H1 (cell line): ENCODE measurements at regions not wholly inside any gene's neighbourhood (a gene's known extent, or its start where the extent isn't known, plus 50 kb on each side); places are given as distances from the start of the nearest gene placed in this dataset.
A peak's percentile ranks its signal among the peaks of the same experiment; 100 is the strongest.

Source experiments
- CTCF ChIA-PET: fragments of 300-600 bp; sonication (Branson Sonifier 250); formaldehyde crosslinking; loops from one replicate; lab custom pipeline; 2021; ENCODE audit not compliant: partially characterized antibody; lab: Charles Lee
- POLR2A ChIA-PET: fragments of 300-600 bp; sonication (Branson Sonifier 250); formaldehyde crosslinking; loops from one replicate; lab custom pipeline; 2021; ENCODE audit warnings: inconsistent platforms; ENCODE audit not compliant: partially characterized antibody; lab: Charles Lee
- DNase-seq, 2 experiments: peaks; one replicate each; pipeline versions ENCODE4 v3.0.0 to v3.0.0-alpha.2; 2010 to 2022; ENCODE audit warnings: low spot score in 2 of 2, low read depth in 1 of 2, mixed read lengths in 1 of 2
- FAIRE-seq: peaks from 2 replicates; lab custom pipeline; 2011; peaks lifted over from hg19 to GRCh38; lab: Jason Lieb, UNC
- H2AFZ ChIP-seq: 2 replicates; pipeline ENCODE4 v1.8.1; 2012; ENCODE audit warnings: low read length, inconsistent platforms
- H2AK5ac ChIP-seq: 2 replicates; pipeline ENCODE4 v1.6.1; 2013; ENCODE audit warnings: low read depth, low read length
- H2BK120ac ChIP-seq: replicated peaks from 2 replicates; pipeline ENCODE3; 2013; ENCODE audit warnings: low read depth, low read length, inconsistent platforms
- H2BK12ac ChIP-seq: 2 replicates; pipeline ENCODE4 v1.6.1; 2013; ENCODE audit warnings: low read depth, low read length
- H2BK15ac ChIP-seq: 2 replicates; pipeline ENCODE4 v1.6.1; 2013; ENCODE audit warnings: low read length
- H2BK20ac ChIP-seq: 2 replicates; pipeline ENCODE4 v1.6.1; 2013; ENCODE audit warnings: low read length
- H2BK5ac ChIP-seq: 2 replicates; pipeline ENCODE4 v1.6.1; 2013; ENCODE audit warnings: low read depth, low read length
- H3K14ac ChIP-seq: 2 replicates; pipeline ENCODE4 v1.6.1; 2013; ENCODE audit warnings: inconsistent platforms; ENCODE audit not compliant: insufficient read length
- H3K18ac ChIP-seq: 2 replicates; pipeline ENCODE4 v1.6.1; 2013; ENCODE audit warnings: low read length; ENCODE audit errors: extremely low read depth
- H3K23ac ChIP-seq: 2 replicates; pipeline ENCODE4 v1.6.1; 2013; ENCODE audit warnings: inconsistent platforms; ENCODE audit not compliant: insufficient read length
- H3K23me2 ChIP-seq: 2 replicates; pipeline ENCODE4 v1.6.1; 2013; ENCODE audit warnings: low read depth, low read length
- H3K27ac ChIP-seq: 2 replicates; pipeline ENCODE4 v1.6.1; 2011; ENCODE audit warnings: low read depth, low read length, inconsistent platforms
- H3K27me3 ChIP-seq, 4 experiments: replicated peaks in 1 of 4; 1 replicate in 1 of 4; 2 replicates in 3 of 4; pipeline versions ENCODE4 v1.6.1 to v1.8.1; 2011 to 2013; ENCODE audit warnings: low read length in 3 of 4, mild to moderate bottlenecking in 3 of 4, inconsistent platforms in 2 of 4, mixed read lengths in 2 of 4, moderate library complexity in 1 of 4; ENCODE audit not compliant: control insufficient read depth in 3 of 4, insufficient read depth in 3 of 4; ENCODE audit errors: extremely low read depth in 1 of 4
- H3K36me3 ChIP-seq, 4 experiments: 2 replicates each; pipeline versions ENCODE4 v1.6.1 to v1.8.1; 2011 to 2013; ENCODE audit warnings: mild to moderate bottlenecking in 4 of 4, low read length in 3 of 4, moderate library complexity in 2 of 4, control low read depth in 1 of 4, inconsistent platforms in 1 of 4; ENCODE audit not compliant: insufficient read depth in 4 of 4, control insufficient read depth in 2 of 4
- H3K4ac ChIP-seq: replicated peaks from 2 replicates; pipeline ENCODE3; 2013; ENCODE audit warnings: low read length, low read depth, mixed read lengths, inconsistent platforms; ENCODE audit not compliant: insufficient read length
- H3K4me1 ChIP-seq, 4 experiments: replicated peaks in 1 of 4; 1 replicate in 1 of 4; 2 replicates in 3 of 4; pipeline versions ENCODE4 v1.6.1 to v1.8.1; 2011 to 2013; ENCODE audit warnings: low read length in 3 of 4, inconsistent platforms in 2 of 4, mixed read lengths in 1 of 4; ENCODE audit not compliant: insufficient read depth in 4 of 4, control insufficient read depth in 3 of 4
- H3K4me2 ChIP-seq, 2 experiments: 2 replicates each; pipeline versions ENCODE4 v1.6.1 to v1.8.1; 2011 to 2013; ENCODE audit warnings: low read depth in 2 of 2, low read length in 2 of 2, control low read depth in 1 of 2, inconsistent platforms in 1 of 2, mild to moderate bottlenecking in 1 of 2; ENCODE audit not compliant: insufficient read depth in 1 of 2
- H3K4me3 ChIP-seq, 4 experiments: fragments of 200-600, 300-600 bp in 1 of 4; sonication (generic), shearing (Covaris generic), sonication (Bioruptor Twin) in 1 of 4; 2 replicates each; pipeline versions ENCODE4 v1.5.1 to v1.8.1; 2011 to 2016; ENCODE audit warnings: low read length in 4 of 4, low read depth in 3 of 4, control low read depth in 2 of 4, inconsistent platforms in 2 of 4, mild to moderate bottlenecking in 2 of 4, mixed read lengths in 1 of 4, moderate library complexity in 1 of 4; ENCODE audit not compliant: insufficient read depth in 2 of 4; ENCODE audit errors: extremely low read depth in 1 of 4
- H3K56ac ChIP-seq: replicated peaks from 2 replicates; pipeline ENCODE3; 2013; ENCODE audit warnings: low read depth, mild to moderate bottlenecking, mixed read lengths, low read length, inconsistent platforms; ENCODE audit not compliant: insufficient read length
- H3K79me1 ChIP-seq: 2 replicates; pipeline ENCODE4 v1.6.1; 2013; ENCODE audit warnings: low read depth, low read length, control low read depth
- H3K79me2 ChIP-seq, 2 experiments: 2 replicates each; pipeline versions ENCODE4 v1.6.1 to v1.8.1; 2012 to 2013; ENCODE audit warnings: low read length in 2 of 2, mild to moderate bottlenecking in 2 of 2, inconsistent platforms in 1 of 2; ENCODE audit not compliant: insufficient read depth in 2 of 2, control insufficient read depth in 1 of 2
- H3K9ac ChIP-seq, 4 experiments: replicated peaks in 1 of 4; 1 replicate in 1 of 4; 2 replicates in 3 of 4; pipeline versions ENCODE4 v1.6.1 to v1.8.1; 2011 to 2013; ENCODE audit warnings: low read depth in 3 of 4, low read length in 3 of 4, control low read depth in 2 of 4, mild to moderate bottlenecking in 2 of 4, moderate library complexity in 2 of 4, inconsistent platforms in 1 of 4; ENCODE audit errors: extremely low read depth in 1 of 4
- H3K9me3 ChIP-seq, 2 experiments: 2 replicates each; pipeline versions ENCODE4 v1.6.1 to v1.8.1; 2012 to 2013; ENCODE audit warnings: mild to moderate bottlenecking in 2 of 2, moderate library complexity in 2 of 2, control low read depth in 1 of 2, inconsistent platforms in 1 of 2, low read depth in 1 of 2, low read length in 1 of 2, mixed read lengths in 1 of 2; ENCODE audit not compliant: insufficient read depth in 2 of 2
- H4K20me1 ChIP-seq, 2 experiments: replicated peaks in 1 of 2; 2 replicates each; pipeline versions ENCODE3 to v1.8.1; 2011 to 2013; ENCODE audit warnings: inconsistent platforms in 2 of 2, low read length in 2 of 2, mild to moderate bottlenecking in 1 of 2; ENCODE audit not compliant: insufficient read depth in 2 of 2, control insufficient read depth in 1 of 2
- H4K5ac ChIP-seq: 2 replicates; pipeline ENCODE4 v1.6.1; 2013; ENCODE audit warnings: low read length, low read depth, mixed read lengths, inconsistent platforms; ENCODE audit not compliant: insufficient read length
- H4K8ac ChIP-seq: 2 replicates; pipeline ENCODE4 v1.8.0; 2013; ENCODE audit warnings: mild to moderate bottlenecking, moderate library complexity, low read length, inconsistent platforms; ENCODE audit not compliant: insufficient read depth; ENCODE audit errors: extremely low read depth
- H4K91ac ChIP-seq: replicated peaks from 2 replicates; pipeline ENCODE3; 2013; ENCODE audit warnings: low read length, mixed read lengths, inconsistent platforms; ENCODE audit not compliant: insufficient read length
- CBX5 ChIP-seq: fragments of 300-800, 300-1000 bp; sonication (generic); IDR thresholded peaks from 2 replicates; pipeline ENCODE4 v1.7.1; 2016; ENCODE audit warnings: antibody characterized with exemption, low read length, low read depth
- CEBPB ChIP-seq: IDR thresholded peaks from 2 replicates; pipeline ENCODE4 v1.6.1; 2012; ENCODE audit warnings: low read depth, low read length
- CTBP2 ChIP-seq: IDR thresholded peaks from 2 replicates; pipeline ENCODE4 v1.7.0; 2011; ENCODE audit warnings: borderline replicate concordance, mild to moderate bottlenecking, moderate library complexity, mixed read lengths, low read length; ENCODE audit not compliant: insufficient read depth, insufficient read length
- CTCF ChIP-seq, 3 experiments: IDR thresholded peaks; 1 replicate in 2 of 3; 2 replicates in 1 of 3; pipeline versions ENCODE4 v1.5.1 to v1.6.1; 2011; ENCODE audit warnings: low read length in 3 of 3, mild to moderate bottlenecking in 3 of 3, inconsistent platforms in 2 of 3, low read depth in 1 of 3, moderate library complexity in 1 of 3; ENCODE audit not compliant: insufficient read depth in 1 of 3; ENCODE audit errors: control extremely low read depth in 1 of 3
- EGR1 ChIP-seq: IDR thresholded peaks from 2 replicates; pipeline ENCODE4 v1.6.1; 2011; ENCODE audit warnings: low read depth, low read length, borderline replicate concordance
- RBBP5 ChIP-seq: IDR thresholded peaks from 2 replicates; pipeline ENCODE4 v1.7.1; 2012; ENCODE audit warnings: low read depth, mild to moderate bottlenecking, inconsistent platforms, low read length, moderate library complexity, borderline replicate concordance
- SIN3A ChIP-seq, 2 experiments: IDR thresholded peaks in 1 of 2; conservative IDR thresholded peaks in 1 of 2; 2 replicates each; pipeline ENCODE4 v1.6.1; 2011 to 2012; ENCODE audit warnings: low read length in 2 of 2, improper control_type of control experiment in 1 of 2, low read depth in 1 of 2, mild to moderate bottlenecking in 1 of 2
- SUZ12 ChIP-seq: fragments of 200-600 bp; sonication (generic); IDR thresholded peaks from 2 replicates; pipeline ENCODE4 v1.6.1; 2012; ENCODE audit warnings: mild to moderate bottlenecking, inconsistent platforms, low read length, moderate library complexity, mixed read lengths
- YY1 ChIP-seq: IDR thresholded peaks from 2 replicates; pipeline ENCODE4 v1.6.1; 2011; ENCODE audit warnings: low read depth, mild to moderate bottlenecking, low read length
- WGBS, 2 experiments: shearing (Covaris generic) in 1 of 2; methylation state at CpG; one replicate each; pipeline versions ENCODE4 v1.1.6 to v1.1.7; 2013 to 2015; ENCODE audit warnings: low lambda C conversion rate in 2 of 2, mixed read lengths in 2 of 2, inconsistent platforms in 1 of 2, low coverage in 1 of 2, missing lambda C conversion rate in 1 of 2; ENCODE audit not compliant: insufficient replicate concordance in 2 of 2, insufficient coverage in 1 of 2, insufficient read length in 1 of 2; ENCODE audit errors: extremely low coverage in 1 of 2, missing lambda C conversion rate in 1 of 2; 5-methylcytosine and 5-hydroxymethylcytosine counted together

DNA sequence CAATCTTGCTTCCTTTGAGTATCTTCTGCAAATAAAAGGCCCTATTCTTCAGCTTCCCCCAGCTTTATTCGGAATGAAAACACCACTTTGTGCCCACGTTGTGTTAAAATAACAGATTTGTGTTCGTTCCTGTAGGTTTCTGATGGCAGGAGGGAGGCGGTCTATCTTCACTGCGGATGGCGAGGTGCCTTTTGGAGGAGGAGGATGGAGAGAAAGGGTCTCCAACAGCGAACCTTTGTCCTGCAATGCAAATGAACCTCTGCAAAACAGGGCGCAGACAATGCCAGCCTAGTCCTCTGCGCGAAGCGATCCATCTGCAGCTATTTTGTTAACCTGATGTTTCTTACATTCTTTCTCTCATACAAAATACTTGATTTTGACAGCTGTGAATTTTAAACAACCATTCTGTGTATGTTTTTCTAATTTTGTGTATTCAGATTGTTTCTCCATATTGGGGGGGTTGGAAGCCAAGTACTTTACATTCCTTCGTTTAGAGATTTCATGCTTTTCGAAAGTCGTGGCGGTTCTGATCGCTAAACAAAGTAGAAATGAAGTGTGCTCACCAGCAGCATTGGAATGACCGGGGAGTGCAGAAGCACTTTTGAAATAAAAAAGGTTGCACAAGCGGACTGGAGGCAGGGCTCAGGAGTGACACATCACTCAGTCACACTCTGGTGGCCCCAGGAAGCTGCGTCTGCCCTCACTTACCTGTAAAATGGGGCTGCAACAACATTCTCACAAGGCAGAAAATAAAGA lies 279.0 kb upstream of the IRX5 start:
- Histone ChIP-seq H3K9me3 (no peaks in the 10 kb centered on the region), H3K4me2 (peak overlapping the region; percentile 48 to 62), H3K18ac (no peak overlapping the region), H3K27ac (no peak overlapping the region), H3K27me3 (peaks cover 34 to 70% (median 60%) of the 10 kb centered on the region in 4 experiments), H3K79me1 (no peaks in the 10 kb centered on the region), H2BK120ac (no peak overlapping the region), H2BK5ac (no peak overlapping the region), H3K4me1 (peaks cover 12 to 37% (median 25%) of the 10 kb centered on the region in 4 experiments), H2BK15ac (no peak overlapping the region), H3K9ac (no peak overlapping the region; a peak in 1 of 7 replicates), H3K4me3 (peak overlapping the region in 1 of 4 experiments; percentile 44; a peak in 2 of 8 replicates), H3K14ac (no peak overlapping the region), H3K79me2 (no peaks in the 10 kb centered on the region), H3K23ac (no peak overlapping the region), H3K4ac (no peak overlapping the region), H4K91ac (no peak overlapping the region), H2AK5ac (no peak overlapping the region), H4K8ac (no peak overlapping the region), H4K5ac (no peak overlapping the region), H2BK12ac (peak overlapping the region; percentile 69), H3K23me2 (no peaks in the 10 kb centered on the region; the same call in none of the 2 replicates), H3K56ac (no peak overlapping the region), H4K20me1 (no peaks in the 10 kb centered on the region), H2AFZ (no peak overlapping the region), H3K36me3 (peaks cover 0 to 2% (median 0%) of the 10 kb centered on the region in 4 experiments; a peak in 1 of 8 replicates), H2BK20ac (peak overlapping the region; percentile 90; the same call in 1 of the 2 replicates)
- peak; percentile 99 for FAIRE-seq
- ChIA-PET POLR2A (no interaction called here), CTCF (interaction anchor here (0.6 to 1.4 kb wide), 4 partner anchors 10 to 240 kb away, joined by 3 to 4 read pairs (median 3); no protein-coding TSS in a partner anchor)
- DNase-seq, result peak; percentile 62 to 77
- 1% methylated on average over 19 of the region's 19 CpGs; no CpG with 5 or more reads in 1 of the 2 experiments for WGBS, 2 experiments
- TF ChIP-seq RBBP5, result no peak
- no peak; a peak in 1 of 4 replicates for TF ChIP-seq SIN3A (conservative IDR thresholded peaks at IDR 0.05 in 1 of 2, IDR thresholded peaks at IDR 0.05 in 1 of 2; ENCODE audit: low read depth in 1 of 2, low read length in 2 of 2)
- TF ChIP-seq EGR1, result no peak
- no peak for TF ChIP-seq SUZ12
- peak; percentile 72; the same call in 1 of the 2 replicates for TF ChIP-seq YY1
- no peak for TF ChIP-seq CTCF (IDR thresholded peaks at IDR 0.05; ENCODE audit: control extremely low read depth in 1 of 3, insufficient read depth in 1 of 3, low read depth in 1 of 3, low read length in 3 of 3)
- TF ChIP-seq CTBP2, result peak; percentile 76
- no peak for TF ChIP-seq CEBPB
- no peak for TF ChIP-seq CBX5
